Endodermal cell (in vitro differentiated cells): ENCODE measurements at regions not wholly inside any gene's neighbourhood (a gene's known extent, or its start where the extent isn't known, plus 50 kb on each side); places are given as distances from the start of the nearest gene placed in this dataset.

Experiments
- DNase-seq: peaks from one replicate; pipeline ENCODE4 v3.0.0-alpha.2; 2017
- H3K27ac ChIP-seq: 2 replicates; pipeline ENCODE4 v1.5.1; 2013; ENCODE audit warnings: mild to moderate bottlenecking, low read depth, low read length, moderate library complexity
- H3K27me3 ChIP-seq: 2 replicates; pipeline ENCODE4 v1.6.1; 2013; ENCODE audit warnings: mild to moderate bottlenecking, low read length, moderate library complexity; ENCODE audit not compliant: insufficient read depth, control insufficient read depth, poor library complexity, severe bottlenecking
- H3K36me3 ChIP-seq: 2 replicates; pipeline ENCODE4 v1.7.0; 2013; ENCODE audit warnings: mild to moderate bottlenecking, low read length, moderate library complexity; ENCODE audit not compliant: control insufficient read depth, insufficient read depth
- H3K4me1 ChIP-seq: one replicate; pipeline ENCODE4 v1.7.0; 2013; ENCODE audit warnings: low read length; ENCODE audit not compliant: control insufficient read depth, insufficient read depth
- H3K4me3 ChIP-seq: 2 replicates; pipeline ENCODE4 v1.5.1; 2013; ENCODE audit warnings: mild to moderate bottlenecking, low read length, moderate library complexity
- H3K9ac ChIP-seq: 2 replicates; pipeline ENCODE4 v1.6.1; 2013; ENCODE audit warnings: mild to moderate bottlenecking, low read length, moderate library complexity; ENCODE audit not compliant: poor library complexity, severe bottlenecking; ENCODE audit errors: extremely low read depth
- H3K9me3 ChIP-seq: 2 replicates; pipeline ENCODE4 v1.6.1; 2013; ENCODE audit warnings: mild to moderate bottlenecking, low read length, moderate library complexity; ENCODE audit not compliant: control insufficient read depth
- H3K27ac Mint-ChIP-seq: 2 replicates; pipeline ENCODE4 v1.8.0; 2020; ENCODE audit warnings: mixed read lengths
- H3K27me3 Mint-ChIP-seq: 2 replicates; pipeline ENCODE4 v1.8.0; 2021; ENCODE audit warnings: mild to moderate bottlenecking, mixed read lengths; ENCODE audit not compliant: insufficient read depth
- H3K36me3 Mint-ChIP-seq: 2 replicates; pipeline ENCODE4 v1.8.0; 2020; ENCODE audit warnings: low read depth, mixed read lengths
- H3K4me1 Mint-ChIP-seq: 2 replicates; pipeline ENCODE4 v1.8.0; 2020; ENCODE audit warnings: mixed read lengths
- H3K4me3 Mint-ChIP-seq: 2 replicates; pipeline ENCODE4 v1.8.0; 2020; ENCODE audit warnings: mild to moderate bottlenecking, moderate library complexity, mixed read lengths
- H3K9me3 Mint-ChIP-seq: 2 replicates; pipeline ENCODE4 v1.8.0; 2020; ENCODE audit warnings: mild to moderate bottlenecking, mixed read lengths
- CTCF ChIP-seq: fragments of 200-600 bp; sonication (generic); conservative IDR thresholded peaks from 2 replicates; pipeline ENCODE4 v1.5.0; 2021; ENCODE audit warnings: antibody characterized with exemption, mild to moderate bottlenecking
- WGBS, 2 experiments: methylation state at CpG; one replicate each; pipeline versions ENCODE4 v1.1.5 to v1.1.7; 2013; ENCODE audit warnings: missing lambda C conversion rate in 2 of 2, mixed read lengths in 1 of 2; ENCODE audit not compliant: insufficient coverage in 1 of 2, insufficient read length in 1 of 2; 5-methylcytosine and 5-hydroxymethylcytosine counted together

DNA sequence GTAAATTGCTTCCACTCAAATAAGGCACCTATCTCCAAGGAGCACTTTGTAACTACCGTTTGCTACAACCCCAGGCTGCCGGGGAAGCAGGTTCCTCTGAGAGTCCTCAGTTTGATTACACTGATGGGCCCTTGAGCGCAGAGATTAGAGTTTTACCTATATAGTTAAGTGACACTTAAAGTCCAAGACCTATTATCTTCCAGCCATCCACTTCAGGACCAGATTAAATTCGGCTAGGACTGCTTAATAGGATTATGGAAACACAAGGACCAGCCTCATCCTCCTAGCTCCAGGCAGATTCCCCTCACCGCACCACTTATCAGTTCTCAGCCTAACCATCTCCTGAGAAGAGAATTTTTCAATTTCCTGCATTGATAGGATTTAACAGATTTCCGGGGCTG is 64.7 kb upstream of the TIAM2 start:
- Histone ChIP-seq H3K27ac (no peak overlapping the region), H3K36me3 (no peaks in the 10 kb centered on the region), H3K4me3 (no peak overlapping the region), H3K9me3 (no peaks in the 10 kb centered on the region), H3K27me3 (no peaks in the 10 kb centered on the region), H3K9ac (no peak overlapping the region), H3K4me1 (peaks cover 21% of the 10 kb centered on the region)
- Mint-ChIP-seq H3K27ac (peak overlapping the region; percentile 48), H3K27me3 (no peaks in the 10 kb centered on the region), H3K36me3 (no peaks in the 10 kb centered on the region), H3K9me3 (no peaks in the 10 kb centered on the region), H3K4me3 (no peak overlapping the region), H3K4me1 (peaks cover 41% of the 10 kb centered on the region)
- peak; percentile 60 for DNase-seq
- WGBS, 2 experiments: 57 to 83% methylated on average over 4 to 6 of the region's 6 CpGs
- no peak for TF ChIP-seq CTCF

DNA sequence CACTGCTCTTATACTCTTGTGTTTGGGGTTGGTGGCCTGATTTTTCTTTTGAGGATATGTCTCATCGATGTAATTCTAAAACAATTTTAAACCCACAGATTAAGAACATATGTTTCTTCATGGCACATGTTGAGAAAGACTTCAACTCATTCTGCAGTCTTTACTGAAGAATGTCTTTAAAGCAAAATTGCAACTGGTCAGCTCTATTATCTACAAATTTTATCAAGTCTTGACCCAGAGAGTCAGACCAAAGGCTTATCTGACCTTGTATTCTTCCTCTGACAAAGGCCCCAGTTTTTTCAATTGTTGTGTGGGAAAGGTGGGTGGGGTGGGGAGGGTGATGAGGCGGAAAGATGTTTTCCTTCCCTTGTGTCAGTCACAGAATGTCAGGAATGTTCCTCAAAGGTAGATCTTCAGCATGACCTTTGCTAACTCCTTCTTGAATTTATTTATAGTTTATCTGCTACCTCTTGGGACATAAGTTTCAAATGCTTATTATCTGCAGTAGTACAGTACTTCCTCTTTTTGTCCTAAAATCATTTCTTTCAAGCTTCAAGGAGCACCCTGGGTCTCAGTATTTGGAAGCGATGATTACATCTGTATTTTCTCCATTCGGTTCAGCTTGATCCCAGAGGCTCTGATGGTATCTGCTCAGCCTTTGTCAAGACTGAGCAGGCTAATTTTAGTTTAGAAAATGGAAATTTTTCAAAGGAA is 63.2 kb upstream of the TIAM2 start:
- no peaks in the 10 kb centered on the region for H3K9me3 ChIP-seq
- no peaks in the 10 kb centered on the region for H3K36me3 ChIP-seq
- H3K9ac ChIP-seq: peak overlapping the region; percentile 21
- Mint-ChIP-seq H3K4me1 (peaks cover 36% of the 10 kb centered on the region), H3K27ac (peak overlapping the region; percentile 89), H3K4me3 (no peak overlapping the region), H3K9me3 (no peaks in the 10 kb centered on the region), H3K27me3 (no peaks in the 10 kb centered on the region), H3K36me3 (no peaks in the 10 kb centered on the region)
- peaks cover 21% of the 10 kb centered on the region for H3K4me1 ChIP-seq
- H3K27ac ChIP-seq: peak overlapping the region; percentile 57
- peak overlapping the region; percentile 47 for H3K4me3 ChIP-seq
- TF ChIP-seq CTCF: no peak
- 63% methylated on average over 4 of the region's 4 CpGs; no CpG with 5 or more reads in 1 of the 2 experiments for WGBS, 2 experiments
- no peaks in the 10 kb centered on the region for H3K27me3 ChIP-seq
- DNase-seq: peak; percentile 81

DNA sequence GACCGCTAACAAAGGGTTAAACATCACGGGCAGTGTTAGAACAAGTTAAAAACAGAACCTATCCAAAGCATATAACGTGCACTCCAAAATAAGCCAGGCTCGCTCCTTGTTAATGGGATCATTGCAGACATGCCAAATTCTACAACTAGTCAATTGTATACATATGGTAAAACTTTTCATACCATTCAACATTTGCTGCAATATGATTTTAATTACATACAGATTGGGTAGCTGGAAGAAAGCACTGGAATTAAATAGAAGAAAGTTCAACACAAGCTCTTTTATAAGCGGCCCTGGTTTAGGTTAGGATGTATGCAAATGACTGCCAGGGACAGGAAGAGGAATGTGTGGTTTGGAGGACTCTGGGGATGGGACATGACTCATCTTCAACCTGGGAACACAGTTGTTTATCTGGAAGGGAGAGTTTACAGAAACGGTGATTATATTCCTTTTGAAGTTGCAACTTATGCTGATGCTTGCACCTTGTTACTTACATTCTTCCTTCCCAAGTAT is 62.5 kb upstream of the TIAM2 start:
- Histone ChIP-seq H3K27me3 (no peaks in the 10 kb centered on the region), H3K36me3 (no peaks in the 10 kb centered on the region), H3K4me3 (peak overlapping the region; percentile 16), H3K4me1 (peaks cover 21% of the 10 kb centered on the region), H3K9ac (peak overlapping the region; percentile 21), H3K9me3 (no peaks in the 10 kb centered on the region), H3K27ac (peak overlapping the region; percentile 57)
- no peak for TF ChIP-seq CTCF
- Mint-ChIP-seq H3K27me3 (no peaks in the 10 kb centered on the region), H3K36me3 (no peaks in the 10 kb centered on the region), H3K27ac (peak overlapping the region; percentile 89), H3K4me1 (peaks cover 39% of the 10 kb centered on the region), H3K4me3 (no peak overlapping the region), H3K9me3 (no peaks in the 10 kb centered on the region)
- 38 to 61% methylated on average over 5 to 6 of the region's 6 CpGs for WGBS, 2 experiments
- DNase-seq: peak; percentile 68
